ENCODE measurements at regions not wholly inside any gene's neighbourhood (a gene's known extent, or its start where the extent isn't known, plus 50 kb on each side); places are given as distances from the start of the nearest gene placed in this dataset.

DNA sequence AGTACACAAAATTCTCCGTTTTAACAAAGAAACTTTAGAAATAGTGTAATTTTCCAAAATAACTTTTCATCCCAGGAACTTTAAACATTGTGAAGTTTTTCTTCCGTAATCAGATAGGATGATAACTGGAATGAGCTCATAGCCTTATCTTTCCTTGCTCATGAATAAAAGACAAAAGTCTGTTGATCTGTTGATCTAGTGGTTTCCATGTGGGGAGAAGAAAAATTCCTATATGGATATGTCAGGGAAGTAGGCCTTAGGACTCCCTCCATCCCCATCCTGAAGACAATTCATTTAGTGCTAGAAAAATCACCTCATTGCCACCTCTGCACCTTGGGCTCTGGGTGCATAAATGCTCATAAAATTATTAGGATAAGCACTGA lies 266.6 kb downstream of the SMARCA2 start:
- Mint-ChIP-seq H3K4me3 (ENCODE audit: unreplicated experiment) (no peak overlapping the region), H3K4me1 (ENCODE audit: low read depth) (no peaks in the 10 kb centered on the region), H3K27me3 (ENCODE audit: low read depth) (peaks cover 1% of the 10 kb centered on the region), H3K9me3 (ENCODE audit: low read depth) (no peaks in the 10 kb centered on the region), H3K27ac (ENCODE audit: unreplicated experiment) (no peak overlapping the region), H3K36me3 (ENCODE audit: low read depth) (no peaks in the 10 kb centered on the region)
- DNase-seq (ENCODE audit: low spot score): no peak
- TF ChIP-seq, protein P1, sequence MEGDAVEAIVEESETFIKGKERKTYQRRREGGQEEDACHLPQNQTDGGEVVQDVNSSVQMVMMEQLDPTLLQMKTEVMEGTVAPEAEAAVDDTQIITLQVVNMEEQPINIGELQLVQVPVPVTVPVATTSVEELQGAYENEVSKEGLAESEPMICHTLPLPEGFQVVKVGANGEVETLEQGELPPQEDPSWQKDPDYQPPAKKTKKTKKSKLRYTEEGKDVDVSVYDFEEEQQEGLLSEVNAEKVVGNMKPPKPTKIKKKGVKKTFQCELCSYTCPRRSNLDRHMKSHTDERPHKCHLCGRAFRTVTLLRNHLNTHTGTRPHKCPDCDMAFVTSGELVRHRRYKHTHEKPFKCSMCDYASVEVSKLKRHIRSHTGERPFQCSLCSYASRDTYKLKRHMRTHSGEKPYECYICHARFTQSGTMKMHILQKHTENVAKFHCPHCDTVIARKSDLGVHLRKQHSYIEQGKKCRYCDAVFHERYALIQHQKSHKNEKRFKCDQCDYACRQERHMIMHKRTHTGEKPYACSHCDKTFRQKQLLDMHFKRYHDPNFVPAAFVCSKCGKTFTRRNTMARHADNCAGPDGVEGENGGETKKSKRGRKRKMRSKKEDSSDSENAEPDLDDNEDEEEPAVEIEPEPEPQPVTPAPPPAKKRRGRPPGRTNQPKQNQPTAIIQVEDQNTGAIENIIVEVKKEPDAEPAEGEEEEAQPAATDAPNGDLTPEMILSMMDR (IDR thresholded peaks at IDR 0.05): no peak

DNA sequence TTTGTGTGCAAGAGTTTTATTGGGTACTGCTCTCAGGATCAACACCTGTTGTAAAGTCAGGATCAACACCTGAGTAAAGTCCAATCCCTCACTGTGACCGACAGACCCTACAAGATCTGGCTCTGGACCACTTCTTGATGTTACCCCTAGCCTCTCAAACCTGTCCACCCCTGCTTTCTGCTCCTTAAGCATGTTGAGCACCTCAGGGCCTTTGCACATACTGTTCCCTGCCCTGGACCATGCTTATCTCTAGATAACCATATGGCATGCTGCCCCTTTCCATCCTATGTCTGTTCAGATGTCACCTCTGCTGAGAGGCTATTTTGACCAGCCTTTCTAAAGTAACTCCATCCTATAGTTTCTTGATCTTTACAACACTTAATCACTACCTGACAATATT lies 269.6 kb downstream of the SMARCA2 start:
- no peak overlapping the region for H3K4me3 Mint-ChIP-seq (ENCODE audit: unreplicated experiment)
- no peaks in the 10 kb centered on the region for H3K36me3 Mint-ChIP-seq (ENCODE audit: low read depth)
- no peaks in the 10 kb centered on the region for H3K4me1 Mint-ChIP-seq (ENCODE audit: low read depth)
- no peak for DNase-seq (ENCODE audit: low spot score)
- TF ChIP-seq, protein P1 (IDR thresholded peaks at IDR 0.05): no peak
- no peaks in the 10 kb centered on the region for H3K9me3 Mint-ChIP-seq (ENCODE audit: low read depth)
- peaks cover 2% of the 10 kb centered on the region for H3K27me3 Mint-ChIP-seq (ENCODE audit: low read depth)
- no peak overlapping the region for H3K27ac Mint-ChIP-seq (ENCODE audit: unreplicated experiment)

GRCh38 chr9:2285416-2286332 lies 270.5 kb downstream of the SMARCA2 start:
- H3K4me1 Mint-ChIP-seq (ENCODE audit: low read depth): no peaks in the 10 kb centered on the region

DNA sequence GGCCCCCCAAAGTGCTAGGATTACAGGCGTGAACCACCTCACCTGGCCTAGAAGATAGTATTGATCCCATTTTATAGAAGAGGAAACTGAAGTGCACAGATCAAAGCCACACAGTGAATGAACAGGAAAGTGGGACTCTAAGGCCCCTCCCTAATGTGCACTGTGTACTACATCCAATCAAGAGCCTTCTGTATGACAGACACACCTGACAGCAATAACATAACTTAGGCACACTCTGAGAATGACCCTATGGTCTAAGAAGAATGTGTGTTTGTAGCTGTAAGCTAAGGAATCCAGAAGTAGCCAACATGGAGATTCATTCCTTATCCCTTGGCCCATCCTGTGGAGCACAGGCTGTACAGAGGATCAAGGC lies 271.2 kb downstream of the SMARCA2 start:
- Mint-ChIP-seq H3K27me3 (ENCODE audit: low read depth) (peaks cover 2% of the 10 kb centered on the region), H3K4me1 (ENCODE audit: low read depth) (no peaks in the 10 kb centered on the region), H3K36me3 (ENCODE audit: low read depth) (no peaks in the 10 kb centered on the region), H3K27ac (ENCODE audit: unreplicated experiment) (no peak overlapping the region), H3K9me3 (ENCODE audit: low read depth) (no peaks in the 10 kb centered on the region), H3K4me3 (ENCODE audit: unreplicated experiment) (no peak overlapping the region)
- TF ChIP-seq, protein P1 (IDR thresholded peaks at IDR 0.05): no peak
- DNase-seq (ENCODE audit: low spot score): no peak

More at GRCh38 chr9:2285416-2286332, 270.5 kb downstream of the SMARCA2 start:
- no peaks in the 10 kb centered on the region for H3K9me3 Mint-ChIP-seq (ENCODE audit: low read depth)
- no peak overlapping the region for H3K4me3 Mint-ChIP-seq (ENCODE audit: unreplicated experiment)
- peaks cover 2% of the 10 kb centered on the region for H3K27me3 Mint-ChIP-seq (ENCODE audit: low read depth)
- TF ChIP-seq, protein P1 (IDR thresholded peaks at IDR 0.05): no peak
- H3K36me3 Mint-ChIP-seq (ENCODE audit: low read depth): no peaks in the 10 kb centered on the region
- no peak for DNase-seq (ENCODE audit: low spot score)
- H3K27ac Mint-ChIP-seq (ENCODE audit: unreplicated experiment): no peak overlapping the region

DNA sequence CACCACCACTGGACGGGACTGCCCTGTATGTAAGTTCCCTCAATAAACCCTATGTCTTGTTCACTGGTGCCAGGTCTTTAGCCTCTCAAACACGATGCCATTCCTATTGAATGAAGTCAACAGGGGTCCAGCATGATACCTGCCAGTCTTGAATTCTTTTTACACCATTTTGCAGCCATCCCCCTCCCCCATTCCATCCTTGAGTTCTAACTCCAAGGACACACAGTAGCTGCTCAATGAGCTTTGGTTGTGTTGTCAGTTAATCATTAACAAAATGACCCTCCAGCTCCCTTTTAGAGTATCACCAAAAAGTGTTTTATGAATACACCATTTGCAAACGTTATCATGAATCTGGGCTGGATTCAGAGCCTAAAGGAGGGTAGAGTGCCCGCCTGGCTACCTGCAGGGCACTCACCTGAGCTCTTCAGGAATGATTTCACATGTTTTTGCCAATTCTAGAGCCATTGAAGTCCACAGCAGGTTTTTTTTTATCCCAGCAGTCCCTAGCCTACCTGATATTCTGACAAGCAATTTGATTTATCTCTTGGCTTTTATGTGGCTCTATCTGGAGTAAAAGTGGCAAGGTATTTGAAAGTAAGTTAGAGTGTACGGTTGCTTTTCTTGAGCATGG lies 271.8 kb downstream of the SMARCA2 start:
- TF ChIP-seq, protein P1 (IDR thresholded peaks at IDR 0.05): no peak
- H3K4me1 Mint-ChIP-seq (ENCODE audit: low read depth): no peaks in the 10 kb centered on the region

More for the DNA sequence above, 271.8 kb downstream of the SMARCA2 start:
- Mint-ChIP-seq H3K27ac (ENCODE audit: unreplicated experiment) (no peak overlapping the region), H3K4me3 (ENCODE audit: unreplicated experiment) (no peak overlapping the region), H3K9me3 (ENCODE audit: low read depth) (no peaks in the 10 kb centered on the region), H3K27me3 (ENCODE audit: low read depth) (peaks cover 2% of the 10 kb centered on the region), H3K36me3 (ENCODE audit: low read depth) (no peaks in the 10 kb centered on the region)
- DNase-seq (ENCODE audit: low spot score): no peak

All from chondrocyte (in vitro differentiated cells).